Esophagus squamous epithelium (tissue), 4 donors: ENCODE measurements at regions not wholly inside any gene's neighbourhood (a gene's known extent, or its start where the extent isn't known, plus 50 kb on each side); places are given as distances from the start of the nearest gene placed in this dataset.

Experiments
- POLR2A ChIP-seq, 4 donors: fragments of 450-650 bp; IDR thresholded peaks; one replicate each; pipeline ENCODE4 v1.6.1; 2017; ENCODE audit warnings: antibody characterized with exemption in 4 of 4, mild to moderate bottlenecking in 4 of 4, moderate library complexity in 3 of 4
- TF ChIP-seq, protein P1 (sequence below), 6 experiments: fragments of 450-650 bp in 4 of 6; fragments of 200-600 bp in 2 of 6; sonication (generic) in 2 of 6; IDR thresholded peaks; one replicate each; pipeline ENCODE4 v1.5.1; 2016 to 2019; ENCODE audit warnings: antibody characterized with exemption in 6 of 6, mild to moderate bottlenecking in 4 of 6, moderate library complexity in 4 of 6

DNA sequence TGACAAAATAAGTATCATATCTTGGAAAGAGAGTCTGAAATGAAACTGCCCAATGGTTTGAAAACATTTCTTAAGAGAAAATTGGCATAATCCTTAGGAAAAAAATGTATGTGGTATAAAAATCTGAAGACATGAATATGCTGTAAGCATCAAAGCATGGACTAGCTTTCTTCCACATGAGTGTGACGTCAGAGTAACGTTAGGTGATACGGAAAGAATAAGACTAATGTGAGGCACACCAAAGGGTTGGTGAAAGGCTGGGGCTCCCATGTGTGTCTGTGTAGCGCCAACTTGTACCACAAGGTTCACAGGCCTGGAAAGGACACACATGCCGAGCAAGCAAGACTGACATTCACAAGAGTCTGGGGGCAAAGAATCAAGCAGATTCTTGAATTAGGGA is 238.1 kb upstream of the GLI3 start:
- TF ChIP-seq, protein P1, sequence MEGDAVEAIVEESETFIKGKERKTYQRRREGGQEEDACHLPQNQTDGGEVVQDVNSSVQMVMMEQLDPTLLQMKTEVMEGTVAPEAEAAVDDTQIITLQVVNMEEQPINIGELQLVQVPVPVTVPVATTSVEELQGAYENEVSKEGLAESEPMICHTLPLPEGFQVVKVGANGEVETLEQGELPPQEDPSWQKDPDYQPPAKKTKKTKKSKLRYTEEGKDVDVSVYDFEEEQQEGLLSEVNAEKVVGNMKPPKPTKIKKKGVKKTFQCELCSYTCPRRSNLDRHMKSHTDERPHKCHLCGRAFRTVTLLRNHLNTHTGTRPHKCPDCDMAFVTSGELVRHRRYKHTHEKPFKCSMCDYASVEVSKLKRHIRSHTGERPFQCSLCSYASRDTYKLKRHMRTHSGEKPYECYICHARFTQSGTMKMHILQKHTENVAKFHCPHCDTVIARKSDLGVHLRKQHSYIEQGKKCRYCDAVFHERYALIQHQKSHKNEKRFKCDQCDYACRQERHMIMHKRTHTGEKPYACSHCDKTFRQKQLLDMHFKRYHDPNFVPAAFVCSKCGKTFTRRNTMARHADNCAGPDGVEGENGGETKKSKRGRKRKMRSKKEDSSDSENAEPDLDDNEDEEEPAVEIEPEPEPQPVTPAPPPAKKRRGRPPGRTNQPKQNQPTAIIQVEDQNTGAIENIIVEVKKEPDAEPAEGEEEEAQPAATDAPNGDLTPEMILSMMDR (IDR thresholded peaks at IDR 0.05): no peak
- TF ChIP-seq POLR2A (IDR thresholded peaks at IDR 0.05): no peak
